NB4 (cell line): ENCODE measurements at regions not wholly inside any gene's neighbourhood (a gene's known extent, or its start where the extent isn't known, plus 50 kb on each side); places are given as distances from the start of the nearest gene placed in this dataset.

ENCODE experiments used
- CTCF ChIP-seq: IDR thresholded peaks from one replicate; pipeline ENCODE4 v1.5.1; 2012; ENCODE audit warnings: low read depth, low read length
- MAX ChIP-seq: IDR thresholded peaks from 2 replicates; pipeline ENCODE4 v1.6.1; 2011; ENCODE audit warnings: low read depth, low read length
- MYC ChIP-seq: IDR thresholded peaks from 2 replicates; pipeline ENCODE4 v1.6.1; 2011; ENCODE audit warnings: low read depth, low read length
- POLR2A ChIP-seq: IDR thresholded peaks from 2 replicates; pipeline ENCODE4 v1.6.1; 2011; ENCODE audit warnings: mild to moderate bottlenecking; ENCODE audit not compliant: insufficient read length; ENCODE audit errors: extremely low read depth

- no peak for TF ChIP-seq CTCF
- TF ChIP-seq POLR2A, result no peak
- TF ChIP-seq MAX, result no peak
- TF ChIP-seq MYC, result no peak
Measured at GRCh38 chr14:76576047-76576741, 185.1 kb upstream of the VASH1 start.
